ENCODE measurements at regions not wholly inside any gene's neighbourhood (a gene's known extent, or its start where the extent isn't known, plus 50 kb on each side); places are given as distances from the start of the nearest gene placed in this dataset.

- in situ Hi-C loops (cut with MboI) = no loop called here
- H3K4me1 ChIP-seq (ENCODE audit: insufficient read depth) = no peaks in the 10 kb centered on the region
- no peak overlapping the region for H2AFZ ChIP-seq
- 0 out of 2 replicates have a peak, but pooled peaks cover 5% of the 10 kb centered on the region for H3F3A ChIP-seq (ENCODE audit: insufficient read depth)
- no peak for DNase-seq
- H3K9ac ChIP-seq = no peak overlapping the region
- H4K20me1 ChIP-seq (ENCODE audit: insufficient read depth) = no peaks in the 10 kb centered on the region
- TF ChIP-seq EZH2phosphoT487 (IDR thresholded peaks at IDR 0.05; ENCODE audit: insufficient read depth, low read depth) (no peak), EZH2 (IDR thresholded peaks at IDR 0.05; ENCODE audit: insufficient read depth, poor library complexity, severe bottlenecking) (no peak)
- H3K9me2 ChIP-seq (ENCODE audit: insufficient read depth) = no peaks in the 10 kb centered on the region
- H3K4me3 ChIP-seq = no peak overlapping the region
- no peaks in the 10 kb centered on the region for H3K79me2 ChIP-seq (ENCODE audit: insufficient read depth)
- H3K36me3 ChIP-seq (ENCODE audit: low read depth) = no peaks in the 10 kb centered on the region
- H3K4me2 ChIP-seq (ENCODE audit: unreplicated experiment) = no peak overlapping the region
- no peak overlapping the region for H3K27ac ChIP-seq
- no peaks in the 10 kb centered on the region for H3K9me3 ChIP-seq (ENCODE audit: low read depth)
- H3K27me3 ChIP-seq (replicated peaks; ENCODE audit: insufficient read depth) = no peaks in the 10 kb centered on the region
These were observed 534.6 kb downstream of the BCOR start for GRCh38 chrX:39563178-39563577.

GRCh38 chrX:39564751-39565150 is 533.0 kb downstream of the BCOR start:
- Histone ChIP-seq H3K27ac (no peak overlapping the region), H3K9me3 (ENCODE audit: low read depth) (no peaks in the 10 kb centered on the region), H3K36me3 (ENCODE audit: low read depth) (no peaks in the 10 kb centered on the region), H2AFZ (no peak overlapping the region), H3F3A (ENCODE audit: insufficient read depth) (no peaks in the 10 kb centered on the region), H3K9ac (no peak overlapping the region), H3K4me3 (no peak overlapping the region), H3K4me1 (ENCODE audit: insufficient read depth) (no peaks in the 10 kb centered on the region), H3K9me2 (ENCODE audit: insufficient read depth) (no peaks in the 10 kb centered on the region), H3K79me2 (ENCODE audit: insufficient read depth) (no peaks in the 10 kb centered on the region), H4K20me1 (ENCODE audit: insufficient read depth) (no peaks in the 10 kb centered on the region), H3K27me3 (replicated peaks; ENCODE audit: insufficient read depth) (no peaks in the 10 kb centered on the region), H3K4me2 (ENCODE audit: unreplicated experiment) (no peak overlapping the region)
- TF ChIP-seq EZH2phosphoT487 (IDR thresholded peaks at IDR 0.05; ENCODE audit: insufficient read depth, low read depth) (no peak), EZH2 (IDR thresholded peaks at IDR 0.05; ENCODE audit: insufficient read depth, poor library complexity, severe bottlenecking) (no peak)
- in situ Hi-C loops (cut with MboI) = no loop called here
- DNase-seq = no peak
- WGBS, 2 experiments (ENCODE audit: low coverage in 1 of 2, low lambda C conversion rate in 2 of 2, missing lambda C conversion rate in 2 of 2) = 50 to 55% methylated on average over 3 of the region's 3 CpGs

- no peak overlapping the region for H3K4me2 ChIP-seq (ENCODE audit: unreplicated experiment)
- H2AFZ ChIP-seq = no peak overlapping the region
- no peaks in the 10 kb centered on the region for H3K27me3 ChIP-seq (replicated peaks; ENCODE audit: insufficient read depth)
- no peaks in the 10 kb centered on the region for H3K9me3 ChIP-seq (ENCODE audit: low read depth)
- H3K4me1 ChIP-seq (ENCODE audit: insufficient read depth) = no peaks in the 10 kb centered on the region
- H3K4me3 ChIP-seq = no peak overlapping the region
- WGBS, 2 experiments (ENCODE audit: low coverage in 1 of 2, low lambda C conversion rate in 2 of 2, missing lambda C conversion rate in 2 of 2) = 52 to 100% methylated on average over 2 to 3 of the region's 3 CpGs
- no peaks in the 10 kb centered on the region for H3K9me2 ChIP-seq (ENCODE audit: insufficient read depth)
- no peaks in the 10 kb centered on the region for H3F3A ChIP-seq (ENCODE audit: insufficient read depth)
- H3K27ac ChIP-seq = no peak overlapping the region
- no peak overlapping the region for H3K9ac ChIP-seq
- in situ Hi-C loops (cut with MboI) = no loop called here
- no peak for TF ChIP-seq EZH2 (IDR thresholded peaks at IDR 0.05; ENCODE audit: insufficient read depth, poor library complexity, severe bottlenecking)
- TF ChIP-seq EZH2phosphoT487 (IDR thresholded peaks at IDR 0.05; ENCODE audit: insufficient read depth, low read depth) = no peak
- H4K20me1 ChIP-seq (ENCODE audit: insufficient read depth) = no peaks in the 10 kb centered on the region
- no peaks in the 10 kb centered on the region for H3K79me2 ChIP-seq (ENCODE audit: insufficient read depth)
- DNase-seq = no peak
- H3K36me3 ChIP-seq (ENCODE audit: low read depth) = no peaks in the 10 kb centered on the region
These were observed 523.6 kb downstream of the BCOR start for GRCh38 chrX:39574178-39574577.

- Histone ChIP-seq H3K9ac (no peak overlapping the region), H3K9me2 (ENCODE audit: insufficient read depth) (no peaks in the 10 kb centered on the region), H3K4me3 (no peak overlapping the region), H3K79me2 (ENCODE audit: insufficient read depth) (no peaks in the 10 kb centered on the region), H3K9me3 (ENCODE audit: low read depth) (no peaks in the 10 kb centered on the region), H4K20me1 (ENCODE audit: insufficient read depth) (no peaks in the 10 kb centered on the region), H3K4me2 (ENCODE audit: unreplicated experiment) (no peak overlapping the region), H3F3A (ENCODE audit: insufficient read depth) (no peaks in the 10 kb centered on the region), H3K4me1 (ENCODE audit: insufficient read depth) (no peaks in the 10 kb centered on the region), H3K27me3 (replicated peaks; ENCODE audit: insufficient read depth) (no peaks in the 10 kb centered on the region), H3K27ac (no peak overlapping the region), H2AFZ (no peak overlapping the region), H3K36me3 (ENCODE audit: low read depth) (no peaks in the 10 kb centered on the region)
- 55 to 68% methylated on average over 20 of the region's 28 CpGs for WGBS, 2 experiments (ENCODE audit: low coverage in 1 of 2, low lambda C conversion rate in 2 of 2, missing lambda C conversion rate in 2 of 2)
- TF ChIP-seq EZH2phosphoT487 (IDR thresholded peaks at IDR 0.05; ENCODE audit: insufficient read depth, low read depth) (no peak), EZH2 (IDR thresholded peaks at IDR 0.05; ENCODE audit: insufficient read depth, poor library complexity, severe bottlenecking) (no peak)
- DNase-seq = no peak
- in situ Hi-C loops (cut with MboI) = no loop called here
These were observed 521.5 kb downstream of the BCOR start for GRCh38 chrX:39576041-39576872.
